Cardiac muscle cell (in vitro differentiated cells and primary cell): ENCODE measurements at regions not wholly inside any gene's neighbourhood (a gene's known extent, or its start where the extent isn't known, plus 50 kb on each side); places are given as distances from the start of the nearest gene placed in this dataset.
A peak's percentile ranks its signal among the peaks of the same experiment; 100 is the strongest.

Experiments used
- DNase-seq, 2 donors: peaks; one replicate each; pipeline versions ENCODE4 v3.0.0 to v3.0.0-alpha.2; 2010 to 2017; ENCODE audit warnings: low read depth in 1 of 2, low spot score in 1 of 2
- H3K27ac ChIP-seq: fragments of 200-600 bp; sonication (generic); 2 replicates; pipeline ENCODE4 v1.5.1; 2016
- H3K27me3 ChIP-seq: fragments of 200-600 bp; sonication (generic); 2 replicates; pipeline ENCODE4 v1.6.0; 2016; ENCODE audit warnings: control low read depth
- H3K36me3 ChIP-seq: fragments of 200-600 bp; sonication (generic); 2 replicates; pipeline ENCODE4 v1.5.1; 2016; ENCODE audit warnings: control low read depth
- H3K4me1 ChIP-seq: fragments of 200-600 bp; sonication (generic); 2 replicates; pipeline ENCODE4 v1.8.1; 2017; ENCODE audit warnings: low read depth, mild to moderate bottlenecking, mixed run types
- H3K4me3 ChIP-seq: fragments of 200-600 bp; sonication (generic); 2 replicates; pipeline ENCODE4 v1.5.1; 2016; ENCODE audit warnings: mild to moderate bottlenecking
- H3K9me3 ChIP-seq: fragments of 200-600 bp; sonication (generic); 2 replicates; pipeline ENCODE4 v1.5.1; 2017; ENCODE audit warnings: low read depth, mild to moderate bottlenecking, control low read depth
- CTCF ChIP-seq: IDR thresholded peaks from 2 replicates; pipeline ENCODE4 v1.5.1; 2012; ENCODE audit warnings: low read depth, mild to moderate bottlenecking, low read length

- Histone ChIP-seq H3K27me3 (no peaks in the 10 kb centered on the region), H3K36me3 (no peaks in the 10 kb centered on the region), H3K4me1 (peaks cover 28% of the 10 kb centered on the region), H3K4me3 (no peak overlapping the region), H3K9me3 (no peaks in the 10 kb centered on the region), H3K27ac (no peak overlapping the region)
- DNase-seq, result no peak
- no peak for TF ChIP-seq CTCF
Measured at GRCh38 chr2:175575346-175576258, 394.1 kb upstream of the ATP5MC3 start.

DNA sequence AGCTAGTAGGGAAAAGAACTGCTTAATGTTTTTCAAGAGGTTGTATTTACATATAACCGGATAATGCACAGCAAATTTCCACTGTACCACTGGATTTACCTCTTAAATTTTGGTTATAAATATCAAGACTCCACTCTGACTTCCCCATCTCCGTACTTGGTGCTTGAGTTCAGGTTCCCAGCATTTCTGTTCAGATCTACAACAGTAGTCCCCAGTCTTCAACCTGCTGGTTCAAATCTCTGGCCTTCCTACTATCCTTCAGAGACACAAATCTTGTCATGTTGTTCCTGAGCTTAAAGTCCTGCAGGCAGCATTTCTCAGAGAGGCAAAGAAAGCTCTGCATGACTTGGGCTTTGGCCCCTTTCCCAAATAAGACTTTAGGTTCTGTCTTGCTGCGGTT, 392.6 kb upstream of the ATP5MC3 start:
- no peak overlapping the region for H3K4me3 ChIP-seq
- no peak overlapping the region for H3K27ac ChIP-seq
- TF ChIP-seq CTCF, result no peak
- H3K4me1 ChIP-seq, result peaks cover 28% of the 10 kb centered on the region
- no peak for DNase-seq
- H3K36me3 ChIP-seq, result no peaks in the 10 kb centered on the region
- no peaks in the 10 kb centered on the region for H3K9me3 ChIP-seq
- no peaks in the 10 kb centered on the region for H3K27me3 ChIP-seq

DNA sequence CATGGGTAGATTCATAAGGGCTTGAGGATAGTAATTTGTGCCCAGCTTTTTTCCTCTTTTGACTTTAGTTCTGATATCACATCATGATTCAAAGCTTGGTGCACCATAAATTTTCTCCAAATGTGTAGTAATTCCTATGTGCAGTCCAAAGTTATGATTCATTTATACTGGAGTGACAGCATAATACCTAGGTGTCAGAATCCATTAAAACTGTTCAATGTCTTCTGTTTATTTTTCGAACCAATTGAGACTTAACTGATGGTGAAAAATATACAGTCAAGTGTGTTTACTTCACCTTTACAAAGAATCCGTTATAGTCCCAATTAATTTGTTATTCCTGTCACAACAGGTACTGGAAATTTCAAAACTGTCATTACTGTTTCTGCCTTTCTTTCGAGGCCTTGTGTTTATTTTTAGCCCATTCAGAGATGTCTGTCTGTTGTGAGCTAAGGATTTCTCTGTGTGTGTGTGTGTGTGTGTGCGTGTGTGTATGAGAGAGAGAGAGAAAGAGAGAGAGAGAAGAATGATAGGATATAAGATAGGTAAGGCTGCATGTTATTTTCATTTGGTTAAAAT, 389.7 kb upstream of the ATP5MC3 start:
- H3K27me3 ChIP-seq, result no peaks in the 10 kb centered on the region
- H3K9me3 ChIP-seq, result no peaks in the 10 kb centered on the region
- peaks cover 29% of the 10 kb centered on the region for H3K4me1 ChIP-seq
- DNase-seq, result peak in 1 of 2 donors; percentile 36
- H3K27ac ChIP-seq, result no peak overlapping the region
- no peaks in the 10 kb centered on the region for H3K36me3 ChIP-seq
- TF ChIP-seq CTCF, result no peak
- H3K4me3 ChIP-seq, result no peak overlapping the region

DNA sequence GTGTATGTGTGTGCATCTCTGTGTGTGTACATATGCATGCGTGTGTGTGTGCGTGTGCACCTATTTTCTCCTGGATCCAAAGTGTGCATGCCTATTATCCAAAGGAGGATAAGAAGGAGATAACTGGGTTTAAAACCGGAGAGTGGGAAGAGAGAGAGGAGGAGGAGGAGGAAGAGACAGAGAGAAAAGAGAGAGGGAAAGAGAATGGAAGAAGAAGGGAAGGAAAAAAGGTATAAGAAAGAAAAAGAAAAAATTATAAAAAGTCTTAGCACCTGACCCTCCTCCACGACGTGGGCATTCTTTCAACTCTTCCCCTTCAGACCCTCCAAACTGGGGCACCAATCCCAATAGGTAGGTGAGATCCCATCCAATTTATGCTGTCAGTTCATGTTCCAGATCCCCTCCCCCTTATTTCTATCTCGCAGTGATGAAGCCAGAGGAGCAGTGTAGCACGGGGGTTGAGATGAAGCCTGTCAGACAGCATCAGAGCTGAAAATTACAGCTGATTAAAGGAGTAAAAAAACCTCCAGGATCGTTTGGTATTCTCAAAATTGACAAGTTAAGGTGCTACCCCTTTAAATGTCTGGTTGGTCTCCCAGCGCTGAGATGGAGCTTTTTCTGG, 386.7 kb upstream of the ATP5MC3 start:
- H3K4me3 ChIP-seq, result no peak overlapping the region
- H3K4me1 ChIP-seq, result peaks cover 29% of the 10 kb centered on the region
- no peak overlapping the region for H3K27ac ChIP-seq
- no peak for DNase-seq
- no peak for TF ChIP-seq CTCF
- no peaks in the 10 kb centered on the region for H3K27me3 ChIP-seq
- H3K9me3 ChIP-seq, result no peaks in the 10 kb centered on the region
- no peaks in the 10 kb centered on the region for H3K36me3 ChIP-seq

DNA sequence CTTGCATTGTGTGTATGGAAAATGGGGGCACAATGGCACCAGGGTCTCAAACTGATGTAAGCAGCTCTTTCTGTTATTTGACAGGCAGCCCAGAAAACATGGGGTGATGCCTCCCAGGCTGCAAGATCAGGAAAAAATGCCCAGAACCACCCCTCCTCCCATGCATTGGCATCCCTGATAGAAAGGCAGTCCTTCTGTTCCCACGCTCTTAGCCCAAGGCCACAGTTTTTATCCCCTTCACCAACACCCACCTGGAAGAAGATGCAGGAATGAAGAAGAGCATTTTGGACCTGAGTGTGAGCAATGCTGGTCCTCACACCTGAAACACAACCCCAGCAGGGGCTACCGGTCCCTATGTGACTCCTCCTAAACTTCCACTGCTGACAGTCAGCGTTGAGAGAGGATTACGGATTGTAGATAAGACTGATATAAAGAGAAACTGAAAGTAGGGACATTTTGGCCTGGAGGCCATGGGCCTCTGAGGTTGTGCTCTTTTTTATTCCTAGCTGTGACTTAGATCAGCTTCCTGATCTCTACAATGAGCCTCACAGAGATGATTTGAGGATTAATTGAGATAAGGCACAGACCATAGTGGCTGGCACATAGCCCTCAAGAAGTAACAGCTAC, 386.0 kb upstream of the ATP5MC3 start:
- DNase-seq, result no peak
- Histone ChIP-seq H3K4me3 (no peak overlapping the region), H3K27ac (no peak overlapping the region), H3K27me3 (no peaks in the 10 kb centered on the region), H3K9me3 (no peaks in the 10 kb centered on the region), H3K36me3 (no peaks in the 10 kb centered on the region), H3K4me1 (peaks cover 29% of the 10 kb centered on the region)
- TF ChIP-seq CTCF, result no peak
